PC-3 (cell line): ENCODE measurements at regions not wholly inside any gene's neighbourhood (a gene's known extent, or its start where the extent isn't known, plus 50 kb on each side); places are given as distances from the start of the nearest gene placed in this dataset.

Experiments
- ATAC-seq: fragments of 200-7000 bp; cut with Tn5 transposase; 2 replicates; pipeline ENCODE4 v1.9.1; 2020; ENCODE audit warnings: mild to moderate bottlenecking, moderate library complexity
- BruUV-seq: library from RNA; stranded (reverse); fragments of 400-500 nt; replicated peaks from 2 replicates; lab custom pipeline; 2021; lab: Mats Ljungman, UMichigan
- CTCF ChIA-PET: fragments of 300-600 bp; sonication (Branson Sonifier 250); formaldehyde crosslinking; loops from one replicate; lab custom pipeline; 2022; ENCODE audit warnings: antibody characterized with exemption; lab: Charles Lee
- POLR2A ChIA-PET: fragments of 300-600 bp; sonication (Branson Sonifier 250); formaldehyde crosslinking; loops from one replicate; lab custom pipeline; 2022; ENCODE audit warnings: antibody characterized with exemption; ENCODE audit not compliant: unreplicated experiment; lab: Charles Lee
- DNase-seq: peaks from one replicate; pipeline ENCODE4 v3.0.0-alpha.2; 2015
- H2AFZ ChIP-seq: fragments of 300-600 bp; sonication (generic); 2 replicates; pipeline ENCODE4 v1.6.0; 2016; ENCODE audit warnings: antibody characterized with exemption, low read length
- H3F3A ChIP-seq: fragments of 300-600 bp; sonication (generic); one replicate; pipeline ENCODE4 v1.6.0; 2017; ENCODE audit warnings: antibody characterized with exemption, low read length, control low read depth, mild to moderate bottlenecking; ENCODE audit not compliant: unreplicated experiment
- H3K27ac ChIP-seq: fragments of 300-600 bp; sonication (generic); 2 replicates; pipeline ENCODE4 v1.5.1; 2016; ENCODE audit warnings: mild to moderate bottlenecking, low read length
- H3K27me3 ChIP-seq: fragments of 300-600 bp; sonication (generic); 2 replicates; pipeline ENCODE4 v1.6.1; 2016; ENCODE audit warnings: low read length, mixed read lengths
- H3K36me3 ChIP-seq: fragments of 300-600 bp; sonication (generic); 2 replicates; pipeline ENCODE4 v1.6.1; 2016; ENCODE audit warnings: low read depth, mixed run types, low read length, mixed read lengths
- H3K4me1 ChIP-seq: fragments of 300-600 bp; sonication (generic); 2 replicates; pipeline ENCODE4 v1.5.1; 2016; ENCODE audit warnings: low read length; ENCODE audit not compliant: insufficient read depth
- H3K4me2 ChIP-seq: fragments of 300-600 bp; sonication (generic); 2 replicates; pipeline ENCODE4 v1.6.0; 2016; ENCODE audit warnings: low read length
- H3K4me3 ChIP-seq: fragments of 300-600 bp; sonication (generic); 2 replicates; pipeline ENCODE4 v1.5.1; 2016; ENCODE audit warnings: mild to moderate bottlenecking, low read length, mixed read lengths
- H3K79me2 ChIP-seq: fragments of 300-600 bp; sonication (generic); 2 replicates; pipeline ENCODE4 v1.6.1; 2017; ENCODE audit warnings: low read length, mixed read lengths
- H3K9ac ChIP-seq: fragments of 300-600 bp; sonication (generic); 2 replicates; pipeline ENCODE4 v1.6.0; 2016; ENCODE audit warnings: mild to moderate bottlenecking, low read length
- H3K9me2 ChIP-seq: fragments of 300-600 bp; sonication (generic); replicated peaks from 2 replicates; pipeline ENCODE4 v1.6.1; 2016; ENCODE audit warnings: mixed run types, low read length, mixed read lengths
- H3K9me3 ChIP-seq: fragments of 300-600 bp; sonication (generic); 2 replicates; pipeline ENCODE4 v1.6.1; 2016; ENCODE audit warnings: low read length, mixed read lengths
- H4K20me1 ChIP-seq: fragments of 300-600 bp; sonication (generic); 2 replicates; pipeline ENCODE4 v1.6.1; 2016; ENCODE audit warnings: low read length, mixed read lengths
- CTCF ChIP-seq: fragments of 300-600 bp; sonication (generic); conservative IDR thresholded peaks from 2 replicates; pipeline ENCODE4 v1.5.1; 2017; ENCODE audit warnings: antibody characterized with exemption, low read depth, mild to moderate bottlenecking, low read length
- EZH2 ChIP-seq: fragments of 300-600 bp; sonication (generic); IDR thresholded peaks from one replicate; pipeline ENCODE4 v1.6.1; 2017; ENCODE audit warnings: antibody characterized with exemption, mild to moderate bottlenecking, low read length; ENCODE audit not compliant: unreplicated experiment
- EZH2phosphoT487 ChIP-seq: fragments of 300-600 bp; sonication (generic); IDR thresholded peaks from 2 replicates; pipeline ENCODE4 v1.6.1; 2018; ENCODE audit warnings: mild to moderate bottlenecking, antibody characterized with exemption, low read length, borderline replicate concordance
- intact Hi-C: fragments of 100-400 bp; cut with micrococcal nuclease; formaldehyde crosslinking; loops from 2 replicates; pipeline ENCODE4 v1.9.0; 2023

DNA sequence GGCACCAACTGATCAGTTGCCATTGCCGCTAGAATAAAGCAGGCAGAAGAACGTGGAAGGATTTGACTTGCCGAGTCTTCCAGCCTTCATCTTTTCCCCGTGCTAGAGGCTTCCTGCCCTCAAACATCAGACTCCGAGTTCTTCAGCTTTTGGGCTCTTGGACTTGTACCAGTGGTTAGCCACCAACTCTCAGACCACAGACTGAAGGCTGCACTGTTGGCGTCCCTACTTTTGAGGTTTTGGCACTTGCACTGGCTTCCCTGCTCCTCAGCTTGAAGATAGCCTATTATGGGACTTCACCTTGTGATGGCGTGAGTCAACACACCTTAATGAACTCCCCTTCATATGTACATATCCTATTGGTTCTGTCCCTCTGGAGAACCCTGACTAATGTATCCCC, 57.3 kb upstream of the KCND2 start:
- intact Hi-C loops, result no loop called here

DNA sequence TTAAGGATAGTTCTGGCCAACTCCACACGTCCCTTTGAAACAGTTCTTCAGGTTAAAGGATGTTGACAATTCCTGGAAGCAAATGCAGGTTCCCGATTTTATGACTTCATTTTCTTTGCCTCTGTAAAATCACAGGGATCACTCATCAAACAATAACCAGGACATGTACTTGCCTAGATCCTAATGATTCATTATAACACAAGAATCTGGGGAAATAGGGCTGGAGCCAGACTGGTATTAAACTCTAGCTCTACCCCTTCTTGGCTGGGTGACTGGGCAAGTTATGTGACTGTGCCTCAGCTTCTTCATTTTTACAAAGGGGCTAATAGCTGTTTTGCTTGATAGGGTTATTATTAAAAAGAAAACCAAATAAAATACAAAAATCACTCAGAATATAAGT, 56.0 kb upstream of the KCND2 start:
- Histone ChIP-seq H3K9me2 (no peaks in the 10 kb centered on the region), H3K27me3 (no peaks in the 10 kb centered on the region), H3F3A (no peaks in the 10 kb centered on the region), H3K9ac (no peak overlapping the region), H2AFZ (no peak overlapping the region), H3K9me3 (no peaks in the 10 kb centered on the region), H4K20me1 (no peaks in the 10 kb centered on the region), H3K4me3 (no peak overlapping the region), H3K79me2 (no peaks in the 10 kb centered on the region), H3K27ac (no peak overlapping the region), H3K4me2 (no peak overlapping the region), H3K4me1 (no peaks in the 10 kb centered on the region), H3K36me3 (no peaks in the 10 kb centered on the region)
- intact Hi-C loops, result no loop called here
- BruUV-seq, result no TSS peak
- ChIA-PET CTCF (interaction anchor here (0.6 kb wide), 1 partner anchor 276 kb away, joined by 4 read pairs; no protein-coding TSS in a partner anchor), POLR2A (no interaction called here)
- ATAC-seq, result peak; percentile 50
- TF ChIP-seq EZH2 (no peak), EZH2phosphoT487 (no peak), CTCF (no peak)
- DNase-seq, result no peak

More for the DNA sequence above, 57.3 kb upstream of the KCND2 start:
- Histone ChIP-seq H3K79me2 (no peaks in the 10 kb centered on the region), H3F3A (no peaks in the 10 kb centered on the region), H3K9me2 (no peaks in the 10 kb centered on the region), H3K4me3 (no peak overlapping the region), H3K27ac (no peak overlapping the region), H3K9ac (no peak overlapping the region), H3K9me3 (no peaks in the 10 kb centered on the region), H3K4me2 (no peak overlapping the region), H2AFZ (no peak overlapping the region), H3K36me3 (no peaks in the 10 kb centered on the region), H4K20me1 (no peaks in the 10 kb centered on the region), H3K27me3 (no peaks in the 10 kb centered on the region), H3K4me1 (no peaks in the 10 kb centered on the region)
- ATAC-seq, result no peak
- no peak for TF ChIP-seq CTCF
- no peak for TF ChIP-seq EZH2phosphoT487
- no peak for TF ChIP-seq EZH2
- ChIA-PET POLR2A (no interaction called here), CTCF (no interaction called here)
- no TSS peak for BruUV-seq
- DNase-seq, result no peak

GRCh38 chr7:120218712-120219111, 54.3 kb upstream of the KCND2 start:
- ChIA-PET CTCF (no interaction called here), POLR2A (no interaction called here)
- H3K4me2 ChIP-seq, result no peak overlapping the region
- intact Hi-C loops, result no loop called here
- H4K20me1 ChIP-seq, result no peaks in the 10 kb centered on the region
- TF ChIP-seq EZH2, result no peak
- no peak for TF ChIP-seq EZH2phosphoT487
- no peak for TF ChIP-seq CTCF
- no peak for DNase-seq
- no peaks in the 10 kb centered on the region for H3K27me3 ChIP-seq
- H3K4me1 ChIP-seq, result no peaks in the 10 kb centered on the region
- H3K9me2 ChIP-seq, result no peaks in the 10 kb centered on the region
- H3K27ac ChIP-seq, result no peak overlapping the region
- no peaks in the 10 kb centered on the region for H3K79me2 ChIP-seq
- no peak overlapping the region for H3K4me3 ChIP-seq
- no TSS peak for BruUV-seq
- H2AFZ ChIP-seq, result no peak overlapping the region
- H3K36me3 ChIP-seq, result no peaks in the 10 kb centered on the region
- no peak for ATAC-seq
- H3K9me3 ChIP-seq, result no peaks in the 10 kb centered on the region
- H3F3A ChIP-seq, result no peaks in the 10 kb centered on the region
- H3K9ac ChIP-seq, result no peak overlapping the region
